ENCODE measurements at regions not wholly inside any gene's neighbourhood (a gene's known extent, or its start where the extent isn't known, plus 50 kb on each side); places are given as distances from the start of the nearest gene placed in this dataset.

DNA sequence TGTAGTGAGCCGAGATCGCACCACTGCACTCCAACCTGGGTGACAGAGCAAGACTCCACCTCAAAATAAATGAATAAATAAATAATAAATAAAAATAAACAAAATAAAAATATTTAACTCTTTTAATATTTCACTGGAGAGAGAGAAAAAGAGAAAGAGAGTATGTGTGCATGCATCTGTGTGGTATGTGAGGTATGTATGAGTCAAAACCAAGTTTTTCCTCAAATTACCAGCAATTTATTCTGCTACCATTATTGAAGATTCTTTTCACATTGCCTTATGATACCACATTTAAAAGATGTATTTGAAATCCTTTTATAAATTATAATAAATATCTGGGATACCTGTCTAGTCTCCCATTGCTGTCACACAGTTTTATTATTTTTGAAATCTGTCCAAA, 122.1 kb downstream of the CD164 start:
- no peak for DNase-seq
- TF ChIP-seq, protein P1, sequence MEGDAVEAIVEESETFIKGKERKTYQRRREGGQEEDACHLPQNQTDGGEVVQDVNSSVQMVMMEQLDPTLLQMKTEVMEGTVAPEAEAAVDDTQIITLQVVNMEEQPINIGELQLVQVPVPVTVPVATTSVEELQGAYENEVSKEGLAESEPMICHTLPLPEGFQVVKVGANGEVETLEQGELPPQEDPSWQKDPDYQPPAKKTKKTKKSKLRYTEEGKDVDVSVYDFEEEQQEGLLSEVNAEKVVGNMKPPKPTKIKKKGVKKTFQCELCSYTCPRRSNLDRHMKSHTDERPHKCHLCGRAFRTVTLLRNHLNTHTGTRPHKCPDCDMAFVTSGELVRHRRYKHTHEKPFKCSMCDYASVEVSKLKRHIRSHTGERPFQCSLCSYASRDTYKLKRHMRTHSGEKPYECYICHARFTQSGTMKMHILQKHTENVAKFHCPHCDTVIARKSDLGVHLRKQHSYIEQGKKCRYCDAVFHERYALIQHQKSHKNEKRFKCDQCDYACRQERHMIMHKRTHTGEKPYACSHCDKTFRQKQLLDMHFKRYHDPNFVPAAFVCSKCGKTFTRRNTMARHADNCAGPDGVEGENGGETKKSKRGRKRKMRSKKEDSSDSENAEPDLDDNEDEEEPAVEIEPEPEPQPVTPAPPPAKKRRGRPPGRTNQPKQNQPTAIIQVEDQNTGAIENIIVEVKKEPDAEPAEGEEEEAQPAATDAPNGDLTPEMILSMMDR (IDR thresholded peaks at IDR 0.05; ENCODE audit: low read depth, low read length): no peak
- Histone ChIP-seq H3K36me3 (no peaks in the 10 kb centered on the region), H3K4me3 (ENCODE audit: low read depth, low read length) (no peak overlapping the region), H3K27ac (no peak overlapping the region), H3K9me3 (ENCODE audit: severe bottlenecking) (no peaks in the 10 kb centered on the region), H3K27me3 (ENCODE audit: insufficient read depth, low read depth, severe bottlenecking) (no peaks in the 10 kb centered on the region)

DNA sequence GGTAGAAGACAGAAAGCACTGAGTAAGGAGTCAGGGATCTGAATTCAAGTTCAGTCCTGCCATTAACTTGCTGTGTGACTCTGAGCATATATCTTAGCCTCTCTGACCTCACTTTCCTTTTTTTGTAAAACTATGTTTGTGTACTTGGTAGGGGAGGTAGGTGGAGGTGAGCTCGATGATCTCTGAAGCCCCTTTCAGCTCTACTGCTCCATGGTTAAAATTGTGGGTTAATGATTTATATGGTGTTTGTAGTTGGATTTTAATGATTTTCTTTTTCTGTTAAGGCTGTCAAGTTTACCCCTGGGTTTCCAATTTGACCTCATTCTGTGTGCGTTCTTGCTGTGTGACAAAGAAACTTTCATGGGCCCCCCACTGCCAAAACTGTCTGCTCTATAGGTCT, 124.1 kb downstream of the CD164 start:
- no peak for DNase-seq
- Histone ChIP-seq H3K27ac (no peak overlapping the region), H3K36me3 (no peaks in the 10 kb centered on the region), H3K27me3 (ENCODE audit: insufficient read depth, low read depth, severe bottlenecking) (no peaks in the 10 kb centered on the region), H3K4me3 (ENCODE audit: low read depth, low read length) (no peak overlapping the region), H3K9me3 (ENCODE audit: severe bottlenecking) (no peaks in the 10 kb centered on the region)
- TF ChIP-seq, protein P1 (IDR thresholded peaks at IDR 0.05; ENCODE audit: low read depth, low read length): no peak

DNA sequence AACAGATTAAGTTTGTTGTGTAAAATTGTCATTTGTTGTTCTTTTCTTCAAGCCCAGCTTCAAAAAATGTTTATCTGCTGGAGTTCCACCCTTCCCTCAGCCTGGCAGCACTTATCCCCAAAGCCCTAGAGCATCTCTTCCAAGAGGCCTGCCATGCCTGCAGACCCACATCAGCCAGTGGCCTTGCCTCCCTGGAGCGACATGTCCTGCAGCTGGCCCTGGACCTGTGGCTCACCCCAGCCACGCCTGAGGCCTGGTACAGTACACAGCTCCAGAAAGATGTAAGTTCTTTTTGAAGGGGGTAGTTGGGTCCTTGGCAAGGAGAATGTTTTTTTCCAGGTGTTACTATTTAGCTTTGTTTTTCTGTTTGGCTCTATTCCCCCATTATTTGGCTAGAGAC, 124.8 kb downstream of the CD164 start:
- Histone ChIP-seq H3K9me3 (ENCODE audit: severe bottlenecking) (no peaks in the 10 kb centered on the region), H3K27me3 (ENCODE audit: insufficient read depth, low read depth, severe bottlenecking) (no peaks in the 10 kb centered on the region), H3K4me3 (ENCODE audit: low read depth, low read length) (no peak overlapping the region), H3K36me3 (no peaks in the 10 kb centered on the region), H3K27ac (no peak overlapping the region)
- TF ChIP-seq, protein P1 (IDR thresholded peaks at IDR 0.05; ENCODE audit: low read depth, low read length): no peak
- no peak for DNase-seq

DNA sequence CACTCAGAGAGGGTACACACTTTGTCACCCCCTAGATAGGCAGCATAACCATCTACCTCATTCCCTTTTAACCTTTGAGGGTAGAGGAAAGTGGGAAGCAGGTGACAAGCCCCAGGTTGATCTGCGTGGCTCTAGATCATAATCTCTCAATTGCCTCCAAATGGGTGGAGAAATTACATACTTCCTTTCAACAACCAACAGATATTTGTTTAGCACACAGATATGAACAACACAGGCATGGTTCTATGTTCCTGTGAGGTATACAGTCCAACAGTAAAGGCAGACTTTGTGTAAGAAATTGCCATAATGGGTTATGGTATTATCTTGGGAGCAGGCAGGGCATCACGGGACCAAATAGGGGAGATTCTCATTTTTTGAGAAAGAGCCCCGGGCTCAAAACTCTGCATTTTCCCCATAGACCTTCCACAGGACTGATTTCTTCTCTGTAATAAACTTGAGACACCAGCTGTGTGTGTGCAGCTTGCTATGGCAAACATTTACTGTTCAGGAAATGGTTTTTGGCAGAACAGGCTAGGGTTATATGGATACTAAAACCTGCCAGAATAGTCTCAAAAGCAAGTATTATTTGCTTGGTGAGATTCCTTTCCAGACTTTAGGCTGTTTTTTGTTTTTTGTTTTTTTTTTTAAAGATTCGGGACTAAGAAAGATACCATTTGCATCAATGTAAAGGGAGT, 126.2 kb downstream of the CD164 start:
- Histone ChIP-seq H3K27ac (no peak overlapping the region), H3K9me3 (ENCODE audit: severe bottlenecking) (no peaks in the 10 kb centered on the region), H3K4me3 (ENCODE audit: low read depth, low read length) (no peak overlapping the region), H3K36me3 (no peaks in the 10 kb centered on the region), H3K27me3 (ENCODE audit: insufficient read depth, low read depth, severe bottlenecking) (no peaks in the 10 kb centered on the region)
- no peak for DNase-seq
- TF ChIP-seq, protein P1 (IDR thresholded peaks at IDR 0.05; ENCODE audit: low read depth, low read length): no peak

DNA sequence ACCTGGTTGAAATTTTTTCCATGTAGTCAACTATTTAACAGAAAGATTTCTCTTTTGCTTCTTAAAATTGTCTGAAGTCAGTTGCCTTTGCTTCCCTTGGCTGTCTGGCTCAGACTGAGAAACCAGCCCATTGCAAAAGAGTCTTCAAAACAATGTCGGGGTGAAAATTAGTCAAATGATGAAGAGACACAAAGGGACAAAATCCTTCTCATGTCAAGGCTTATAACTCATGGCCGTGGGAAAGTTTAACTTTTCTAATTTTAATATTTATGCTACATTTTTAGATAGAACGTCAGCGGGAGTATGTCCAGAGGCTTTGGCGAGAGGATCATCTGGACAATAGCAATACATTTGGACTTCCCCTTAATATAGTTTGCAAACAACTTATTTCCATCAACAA, 127.2 kb downstream of the CD164 start:
- DNase-seq: no peak
- Histone ChIP-seq H3K36me3 (no peaks in the 10 kb centered on the region), H3K27ac (no peak overlapping the region), H3K4me3 (ENCODE audit: low read depth, low read length) (no peak overlapping the region), H3K9me3 (ENCODE audit: severe bottlenecking) (no peaks in the 10 kb centered on the region), H3K27me3 (ENCODE audit: insufficient read depth, low read depth, severe bottlenecking) (no peaks in the 10 kb centered on the region)
- TF ChIP-seq, protein P1 (IDR thresholded peaks at IDR 0.05; ENCODE audit: low read depth, low read length): no peak

DNA sequence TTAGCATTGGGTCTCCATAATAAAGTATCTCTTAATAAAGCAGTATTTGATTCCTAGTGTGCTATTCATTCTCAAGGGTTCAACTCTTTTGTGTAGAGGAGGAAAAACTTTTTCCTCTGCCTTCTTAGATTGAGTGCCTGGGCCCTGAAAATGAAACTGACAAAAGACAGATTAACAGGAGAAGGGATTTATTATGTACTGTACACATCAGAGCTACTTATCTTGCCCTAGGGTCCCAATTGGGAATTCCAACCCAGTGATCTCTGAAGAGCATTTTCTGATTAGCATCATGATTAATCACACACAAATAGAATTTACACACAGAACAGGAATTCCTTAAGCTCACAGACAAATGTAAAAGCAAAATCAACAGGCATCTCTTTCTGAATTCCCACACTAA, 128.9 kb downstream of the CD164 start:
- Histone ChIP-seq H3K27ac (no peak overlapping the region), H3K27me3 (ENCODE audit: insufficient read depth, low read depth, severe bottlenecking) (no peaks in the 10 kb centered on the region), H3K9me3 (ENCODE audit: severe bottlenecking) (no peaks in the 10 kb centered on the region), H3K36me3 (no peaks in the 10 kb centered on the region), H3K4me3 (ENCODE audit: low read depth, low read length) (no peak overlapping the region)
- TF ChIP-seq, protein P1 (IDR thresholded peaks at IDR 0.05; ENCODE audit: low read depth, low read length): no peak
- no peak for DNase-seq

Measured in WERI-Rb-1 (cell line).